Activated T-cell treated with anti-CD3 and anti-CD28 coated beads, Interleukin-2, amount 50 U/mL, for 4 hours (primary cell): ENCODE measurements at regions not wholly inside any gene's neighbourhood (a gene's known extent, or its start where the extent isn't known, plus 50 kb on each side); places are given as distances from the start of the nearest gene placed in this dataset.
"Not testable (repeated sequence)": the region's sequence is repeated elsewhere in the genome, so short reads cannot be mapped to it uniquely, and the experiment has no call there.

ENCODE experiments used
- ATAC-seq, 2 donors: fragments of 200-7000 bp; cut with Tn5 transposase; one replicate each; pipeline ENCODE4 v1.10.0; 2021
- DNase-seq: peaks from one replicate; pipeline ENCODE4 v3.0.0-alpha.2; 2020
- H3K27me3 Mint-ChIP-seq: one replicate; pipeline ENCODE4 v1.8.0; 2021; ENCODE audit warnings: low read depth, mixed read lengths
- H3K36me3 Mint-ChIP-seq: one replicate; pipeline ENCODE4 v1.8.0; 2022; ENCODE audit warnings: mixed read lengths; ENCODE audit not compliant: insufficient read depth
- H3K4me1 Mint-ChIP-seq: one replicate; pipeline ENCODE4 v1.8.0; 2021; ENCODE audit warnings: low read depth, mixed read lengths
- H3K4me3 Mint-ChIP-seq: one replicate; pipeline ENCODE4 v1.8.0; 2021; ENCODE audit warnings: mild to moderate bottlenecking, moderate library complexity, mixed read lengths
- H3K9me3 Mint-ChIP-seq: one replicate; pipeline ENCODE4 v1.8.0; 2021; ENCODE audit warnings: mixed read lengths

- Mint-ChIP-seq H3K9me3 (no peaks in the 10 kb centered on the region), H3K4me3 (no peak overlapping the region), H3K4me1 (no peaks in the 10 kb centered on the region), H3K27me3 (peaks cover 4% of the 10 kb centered on the region), H3K36me3 (no peaks in the 10 kb centered on the region)
- DNase-seq (no peak), ATAC-seq (no peak)
These were observed 100.4 kb upstream of the COL5A1 start for GRCh38 chr9:134541097-134541747.

DNA sequence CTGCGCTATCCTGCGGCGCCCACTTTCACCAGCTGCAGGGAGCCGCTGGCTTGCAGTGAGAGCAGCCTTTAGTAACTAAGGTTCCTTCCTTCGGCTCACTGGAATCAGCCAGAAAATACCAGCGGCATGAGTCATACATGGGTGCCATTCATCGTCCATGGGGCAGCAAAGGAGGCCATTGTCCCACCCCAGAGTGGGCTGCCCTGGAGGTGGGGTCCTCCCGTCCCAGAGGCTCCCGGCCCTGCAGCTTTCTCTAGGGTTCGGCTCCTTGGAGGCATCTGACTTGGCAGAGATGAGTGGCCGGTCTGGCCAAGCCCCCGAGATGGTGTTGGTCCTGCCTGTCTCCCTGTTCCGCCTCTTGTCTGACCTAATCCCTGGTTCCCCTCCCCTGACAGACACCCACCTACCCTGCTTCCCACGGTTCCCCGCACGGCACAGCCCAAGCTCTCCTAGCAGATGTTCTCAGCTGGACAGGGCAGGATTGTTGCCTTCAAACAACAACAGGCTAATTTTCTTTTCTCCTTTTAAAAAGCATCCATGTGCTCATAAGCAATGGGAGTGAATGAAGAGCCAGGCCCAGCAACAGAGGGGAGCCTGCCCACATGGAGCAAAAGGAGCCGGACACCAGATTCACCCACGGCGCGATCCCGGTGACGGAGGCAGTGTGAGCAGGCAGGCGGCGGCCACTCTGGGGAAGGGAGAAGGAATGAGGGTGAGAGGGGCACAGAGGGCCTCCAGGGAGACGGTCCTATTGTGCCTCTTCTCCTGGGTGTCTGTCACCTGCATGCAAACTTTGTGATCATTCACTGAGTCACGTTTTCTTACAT is 97.0 kb upstream of the COL5A1 start:
- Mint-ChIP-seq H3K4me3 (no peak overlapping the region), H3K36me3 (no peaks in the 10 kb centered on the region), H3K27me3 (peaks cover 1% of the 10 kb centered on the region), H3K4me1 (no peaks in the 10 kb centered on the region), H3K9me3 (no peaks in the 10 kb centered on the region)
- ATAC-seq (no peak), DNase-seq (no peak)

- H3K36me3 Mint-ChIP-seq, result no peaks in the 10 kb centered on the region
- ATAC-seq (no peak), DNase-seq (no peak)
- no peaks in the 10 kb centered on the region for H3K4me1 Mint-ChIP-seq
- peaks cover 1% of the 10 kb centered on the region for H3K27me3 Mint-ChIP-seq
- H3K9me3 Mint-ChIP-seq, result no peaks in the 10 kb centered on the region
- no peak overlapping the region for H3K4me3 Mint-ChIP-seq
These were observed 96.4 kb upstream of the COL5A1 start for GRCh38 chr9:134545215-134545542.

GRCh38 chr9:134545543-134546245 is 95.9 kb upstream of the COL5A1 start:
- Mint-ChIP-seq H3K4me3 (no peak overlapping the region), H3K9me3 (peaks cover 3% of the 10 kb centered on the region), H3K36me3 (no peaks in the 10 kb centered on the region), H3K27me3 (peaks cover 6% of the 10 kb centered on the region), H3K4me1 (no peaks in the 10 kb centered on the region)
- no peak for ATAC-seq
- no peak for DNase-seq

DNA sequence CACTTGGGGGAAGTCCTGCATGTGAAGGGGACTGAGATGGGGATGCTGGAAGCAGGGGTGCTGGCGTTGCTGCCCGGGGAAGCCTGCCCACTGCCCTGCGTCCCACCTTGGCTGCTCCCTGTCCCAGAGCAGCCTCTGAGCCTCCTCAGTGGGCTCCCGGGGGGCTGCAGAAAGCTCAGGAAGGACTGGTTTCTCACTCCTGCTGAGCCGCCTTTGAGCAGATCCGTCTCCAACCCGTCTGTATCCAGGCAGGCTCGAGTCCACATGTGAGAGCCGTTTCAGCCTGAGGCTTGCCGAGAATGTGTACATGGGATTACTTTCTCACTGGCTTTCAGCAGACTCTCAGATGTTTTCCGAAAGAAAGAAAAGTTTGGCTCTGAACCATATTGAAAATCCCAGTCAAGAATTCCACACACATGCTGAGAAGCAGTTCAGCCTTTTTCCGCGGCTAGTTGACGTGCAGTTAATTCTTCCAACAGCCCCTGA is 95.3 kb upstream of the COL5A1 start:
- Mint-ChIP-seq H3K9me3 (peaks cover 3% of the 10 kb centered on the region), H3K4me3 (no peak overlapping the region), H3K27me3 (peaks cover 7% of the 10 kb centered on the region), H3K36me3 (no peaks in the 10 kb centered on the region), H3K4me1 (no peaks in the 10 kb centered on the region)
- ATAC-seq (no peak), DNase-seq (no peak)

DNA sequence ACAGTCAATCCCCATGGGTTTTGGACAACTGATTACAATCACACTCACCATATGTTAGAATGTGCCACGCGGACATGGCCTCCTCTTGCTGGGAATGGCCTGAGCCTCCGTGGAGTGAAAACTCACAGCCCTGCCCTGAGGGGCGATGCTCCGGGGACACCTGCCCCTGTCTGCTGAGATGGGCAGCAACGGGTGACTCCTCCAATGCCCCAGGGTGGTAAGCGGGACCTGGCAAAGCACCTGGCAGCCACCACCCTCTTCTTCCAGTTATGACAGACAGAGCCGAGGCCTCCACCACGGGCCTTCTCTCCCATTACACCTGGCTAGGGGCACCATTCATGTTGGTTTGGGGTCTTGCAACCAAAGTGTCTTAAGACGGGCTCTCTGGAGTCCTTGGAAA is 94.9 kb upstream of the COL5A1 start:
- Mint-ChIP-seq H3K4me1 (no peaks in the 10 kb centered on the region), H3K4me3 (no peak overlapping the region), H3K9me3 (peaks cover 3% of the 10 kb centered on the region), H3K27me3 (peaks cover 10% of the 10 kb centered on the region), H3K36me3 (no peaks in the 10 kb centered on the region)
- no peak for DNase-seq
- no peak for ATAC-seq

- no peaks in the 10 kb centered on the region for H3K4me1 Mint-ChIP-seq
- no peak overlapping the region for H3K4me3 Mint-ChIP-seq
- peaks cover 13% of the 10 kb centered on the region for H3K27me3 Mint-ChIP-seq
- ATAC-seq (no peak), DNase-seq (no peak)
- peaks cover 3% of the 10 kb centered on the region for H3K9me3 Mint-ChIP-seq
- no peaks in the 10 kb centered on the region for H3K36me3 Mint-ChIP-seq
These were observed 94.2 kb upstream of the COL5A1 start for GRCh38 chr9:134547161-134548100.

GRCh38 chr9:134548185-134548584 is 93.4 kb upstream of the COL5A1 start:
- no peaks in the 10 kb centered on the region for H3K36me3 Mint-ChIP-seq

DNA sequence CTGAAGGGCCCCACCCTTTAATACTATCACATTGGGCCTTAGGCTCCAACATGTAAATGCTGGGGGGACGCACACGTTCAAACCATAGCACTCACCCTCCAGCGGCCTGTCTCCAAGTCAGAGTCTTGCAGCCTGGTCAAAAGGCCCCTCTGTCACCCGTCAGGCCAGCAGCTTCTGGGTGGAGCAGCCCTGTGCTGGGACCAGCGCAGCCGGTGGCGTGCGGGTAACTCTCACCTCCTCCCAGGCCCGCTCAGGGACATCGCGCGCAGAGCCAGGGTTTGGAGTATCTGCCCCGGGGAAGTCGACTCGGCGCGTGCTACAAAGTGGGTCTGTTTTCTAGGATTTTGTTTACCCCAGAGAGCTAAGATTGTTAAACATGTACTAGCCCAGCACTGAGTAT is 93.0 kb upstream of the COL5A1 start:
- H3K4me3 Mint-ChIP-seq, result no peak overlapping the region
- H3K36me3 Mint-ChIP-seq, result no peaks in the 10 kb centered on the region
- peaks cover 3% of the 10 kb centered on the region for H3K9me3 Mint-ChIP-seq
- peaks cover 14% of the 10 kb centered on the region for H3K27me3 Mint-ChIP-seq
- no peaks in the 10 kb centered on the region for H3K4me1 Mint-ChIP-seq
- DNase-seq, result no peak
- ATAC-seq, result no peak

More at GRCh38 chr9:134548185-134548584, 93.4 kb upstream of the COL5A1 start:
- Mint-ChIP-seq H3K27me3 (peaks cover 13% of the 10 kb centered on the region), H3K9me3 (peaks cover 3% of the 10 kb centered on the region), H3K4me3 (no peak overlapping the region), H3K4me1 (no peaks in the 10 kb centered on the region)
- DNase-seq (no peak), ATAC-seq (no peak)

GRCh38 chr9:134549336-134549735 is 92.3 kb upstream of the COL5A1 start:
- ATAC-seq (no peak), DNase-seq (no peak)
- H3K4me3 Mint-ChIP-seq, result no peak overlapping the region
- no peaks in the 10 kb centered on the region for H3K4me1 Mint-ChIP-seq
- H3K9me3 Mint-ChIP-seq, result peaks cover 3% of the 10 kb centered on the region
- H3K27me3 Mint-ChIP-seq, result peaks cover 16% of the 10 kb centered on the region
- no peaks in the 10 kb centered on the region for H3K36me3 Mint-ChIP-seq

DNA sequence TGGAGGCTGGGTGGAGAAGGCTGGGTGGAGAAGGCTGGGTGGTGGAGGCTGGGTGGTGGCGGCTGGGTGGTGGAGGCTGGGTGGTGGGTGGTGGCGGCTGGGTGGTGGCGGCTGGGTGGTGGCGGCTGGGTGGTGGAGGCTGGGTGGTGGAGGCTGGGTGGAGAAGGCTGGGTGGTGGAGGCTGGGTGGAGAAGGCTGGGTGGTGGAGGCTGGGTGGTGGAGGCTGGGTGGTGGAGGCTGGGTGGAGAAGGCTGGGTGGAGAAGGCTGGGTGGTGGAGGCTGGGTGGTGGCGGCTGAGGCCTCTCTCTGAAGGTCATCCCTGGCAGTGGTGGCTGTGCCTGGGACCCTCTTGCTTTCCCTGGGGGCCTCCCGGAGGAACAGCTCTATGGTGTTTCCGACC is 91.5 kb upstream of the COL5A1 start:
- ATAC-seq, H3K36me3 Mint-ChIP-seq, H3K9me3 Mint-ChIP-seq, H3K4me3 Mint-ChIP-seq, H3K4me1 Mint-ChIP-seq, DNase-seq: not testable (repeated sequence)
- peaks cover 15% of the 10 kb centered on the region for H3K27me3 Mint-ChIP-seq

GRCh38 chr9:134550584-134550983 is 91.0 kb upstream of the COL5A1 start:
- Mint-ChIP-seq H3K4me3 (no peak overlapping the region), H3K4me1 (no peaks in the 10 kb centered on the region), H3K9me3 (peaks cover 3% of the 10 kb centered on the region), H3K36me3 (no peaks in the 10 kb centered on the region), H3K27me3 (peaks cover 18% of the 10 kb centered on the region)
- ATAC-seq, result no peak
- DNase-seq, result no peak

DNA sequence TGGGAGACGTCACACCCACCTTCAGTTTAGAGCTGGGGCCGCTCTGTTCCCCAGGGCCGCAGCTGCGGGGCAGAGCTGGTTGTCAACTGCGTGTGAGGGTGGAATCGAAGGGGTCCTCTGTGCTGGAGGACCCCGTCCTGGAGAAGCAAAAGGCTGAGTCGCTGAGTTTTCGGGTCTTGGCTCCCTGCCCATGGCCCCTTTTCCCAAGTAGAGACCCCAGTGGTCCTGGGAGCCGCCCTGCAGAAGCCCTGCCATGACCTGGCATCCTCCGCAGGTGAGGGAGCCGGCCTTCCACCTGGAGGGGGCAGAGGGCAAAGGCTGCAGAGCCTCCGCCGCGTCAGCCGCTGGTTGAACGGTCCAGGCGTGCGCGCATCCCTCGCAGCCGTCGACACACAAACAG is 90.4 kb upstream of the COL5A1 start:
- peaks cover 3% of the 10 kb centered on the region for H3K9me3 Mint-ChIP-seq
- DNase-seq (no peak), ATAC-seq (no peak)
- H3K36me3 Mint-ChIP-seq, result no peaks in the 10 kb centered on the region
- H3K4me3 Mint-ChIP-seq, result no peak overlapping the region
- peaks cover 18% of the 10 kb centered on the region for H3K27me3 Mint-ChIP-seq
- H3K4me1 Mint-ChIP-seq, result no peaks in the 10 kb centered on the region
